GM12874 (cell line): ENCODE measurements at regions not wholly inside any gene's neighbourhood (a gene's known extent, or its start where the extent isn't known, plus 50 kb on each side); places are given as distances from the start of the nearest gene placed in this dataset.

Experiments used
- CTCF ChIP-seq: IDR thresholded peaks from 2 replicates; pipeline ENCODE4 v1.5.1; 2011; ENCODE audit warnings: low read depth, mild to moderate bottlenecking, control low read depth, low read length, moderate library complexity; ENCODE audit not compliant: insufficient read depth

DNA sequence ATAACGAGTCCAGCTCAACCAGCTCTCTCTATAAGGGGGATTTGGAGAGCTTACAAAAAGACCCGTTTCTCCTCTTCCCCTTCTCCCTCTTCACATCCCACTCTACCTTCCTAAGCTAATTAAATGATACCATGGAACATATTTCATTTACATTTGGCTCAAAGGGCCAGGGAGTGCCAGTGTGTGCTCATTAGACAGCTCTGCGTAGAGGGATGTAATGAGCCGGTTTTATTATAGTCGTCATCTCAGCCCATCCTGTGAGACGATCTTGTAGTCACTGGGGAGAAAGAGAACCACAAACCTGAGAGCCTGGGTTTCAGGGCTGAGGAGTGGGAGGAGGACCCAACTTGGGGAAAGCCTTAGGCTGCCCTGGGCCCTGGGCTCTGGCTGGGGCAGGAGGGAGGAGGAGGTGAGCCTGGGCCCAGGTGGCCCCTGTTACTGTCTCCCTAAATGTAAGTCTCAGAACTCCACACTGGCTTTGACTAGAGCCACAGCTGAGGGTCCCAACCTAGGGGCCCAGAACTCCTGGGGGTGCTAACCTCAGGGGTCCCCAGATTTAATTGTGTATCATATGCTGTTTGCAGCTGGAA is 354.6 kb downstream of the MATN1 start:
- TF ChIP-seq CTCF: no peak

DNA sequence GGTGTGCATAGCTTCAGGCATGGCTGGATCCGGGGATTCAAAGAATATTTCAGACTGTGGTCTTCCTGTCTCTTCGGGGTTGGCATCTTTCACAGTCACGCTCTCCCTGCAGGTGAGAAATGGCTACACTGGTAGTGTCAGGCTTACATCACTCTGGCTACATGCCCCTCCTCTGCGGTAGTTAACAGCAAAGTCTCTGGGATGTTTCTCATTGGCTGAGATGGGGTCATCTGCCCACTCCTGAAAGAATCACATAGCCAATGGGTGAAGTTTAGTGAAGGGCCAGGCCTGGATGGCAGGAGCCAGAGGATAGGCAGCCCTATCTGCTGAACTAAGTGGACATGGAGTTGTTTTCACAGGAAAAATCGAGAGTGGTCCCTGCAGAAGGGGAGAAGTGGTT is 356.5 kb downstream of the MATN1 start:
- no peak for TF ChIP-seq CTCF

DNA sequence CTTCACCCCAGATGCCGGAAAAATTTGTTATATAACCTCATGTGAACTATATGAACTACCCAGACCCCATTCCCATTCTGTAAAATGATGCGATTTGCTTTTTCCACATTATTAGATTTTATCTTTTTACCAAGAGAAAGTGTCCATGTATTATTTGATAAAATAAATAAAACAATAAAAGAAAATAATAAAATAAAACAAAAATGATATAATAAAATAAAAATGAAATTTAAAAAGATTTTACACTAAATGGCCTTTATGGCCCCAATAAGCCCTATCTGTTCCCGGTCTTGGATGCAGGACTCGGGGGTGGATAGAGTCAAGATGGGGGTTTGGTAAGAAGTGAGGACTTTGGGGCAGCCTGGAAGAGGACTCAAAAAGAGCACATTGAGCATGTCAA is 357.2 kb downstream of the MATN1 start:
- no peak for TF ChIP-seq CTCF

- TF ChIP-seq CTCF: no peak
Observed at GRCh38 chr1:30365596-30365995, 357.8 kb downstream of the MATN1 start.

DNA sequence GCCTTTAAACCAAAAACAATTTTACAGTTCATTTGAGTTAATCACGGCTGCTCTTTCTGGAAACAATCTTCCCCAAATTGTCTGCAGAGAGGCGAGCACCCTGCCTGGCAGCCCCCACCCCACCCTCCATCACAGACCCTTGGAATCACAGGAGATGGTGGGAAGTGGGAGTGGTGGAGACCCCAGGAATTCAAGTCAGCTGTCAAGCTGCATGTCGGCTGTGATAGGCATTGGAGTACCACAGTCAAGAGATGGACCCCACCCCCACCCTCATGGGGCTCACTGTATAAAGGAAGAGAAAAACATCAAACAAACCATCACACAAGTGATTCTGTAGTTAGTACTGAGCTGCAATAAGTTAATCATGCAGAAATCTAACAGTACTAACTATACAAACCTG is 360.4 kb downstream of the MATN1 start:
- TF ChIP-seq CTCF: no peak

- TF ChIP-seq CTCF: no peak
Observed at GRCh38 chr1:30362603-30362990, 360.8 kb downstream of the MATN1 start.

- no peak for TF ChIP-seq CTCF
Observed at GRCh38 chr1:30360753-30361152, 362.6 kb downstream of the MATN1 start.
